GM06990 (cell line): ENCODE measurements at regions not wholly inside any gene's neighbourhood (a gene's known extent, or its start where the extent isn't known, plus 50 kb on each side); places are given as distances from the start of the nearest gene placed in this dataset.

ENCODE experiments used
- DNase-seq: peaks from one replicate; pipeline ENCODE4 v3.0.0-alpha.2; 2011; ENCODE audit not compliant: insufficient read length; ENCODE audit errors: extremely low read depth
- H3K27me3 ChIP-seq: replicated peaks from 2 replicates; pipeline ENCODE4 v1.6.0; 2011; ENCODE audit warnings: low read length; ENCODE audit not compliant: control insufficient read depth, insufficient read depth
- H3K36me3 ChIP-seq: 2 replicates; pipeline ENCODE4 v1.5.1; 2011; ENCODE audit warnings: low read length; ENCODE audit not compliant: control insufficient read depth, insufficient read depth
- H3K4me3 ChIP-seq: replicated peaks from 2 replicates; pipeline ENCODE4 v1.5.1; 2011; ENCODE audit warnings: low read depth, mild to moderate bottlenecking, control low read depth, low read length
- TF ChIP-seq, protein P1 (sequence below): IDR thresholded peaks from 2 replicates; pipeline ENCODE4 v1.5.1; 2011; ENCODE audit warnings: low read length, control low read depth, mild to moderate bottlenecking, inconsistent platforms; ENCODE audit not compliant: insufficient read depth, poor library complexity, severe bottlenecking

DNA sequence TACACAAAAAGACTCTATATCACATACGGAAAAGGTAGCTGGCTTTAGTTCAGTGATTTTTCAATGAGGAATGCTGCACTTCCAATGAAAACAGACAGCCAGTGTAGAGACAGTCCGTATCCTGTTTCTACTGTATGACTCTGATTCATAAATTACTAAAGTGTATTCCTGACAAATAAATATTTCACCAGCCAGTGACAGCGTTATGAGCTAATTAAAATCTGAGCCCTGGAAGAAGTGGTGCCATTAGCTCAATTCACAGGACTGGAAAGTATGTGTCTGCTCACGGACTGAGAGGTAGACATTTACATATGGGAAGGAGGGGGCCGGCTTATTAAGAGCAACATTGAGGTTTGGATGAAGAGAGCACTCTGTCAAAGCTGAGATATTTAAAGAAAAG lies 207.9 kb upstream of the RBFOX1 start:
- DNase-seq: no peak
- TF ChIP-seq, protein P1, sequence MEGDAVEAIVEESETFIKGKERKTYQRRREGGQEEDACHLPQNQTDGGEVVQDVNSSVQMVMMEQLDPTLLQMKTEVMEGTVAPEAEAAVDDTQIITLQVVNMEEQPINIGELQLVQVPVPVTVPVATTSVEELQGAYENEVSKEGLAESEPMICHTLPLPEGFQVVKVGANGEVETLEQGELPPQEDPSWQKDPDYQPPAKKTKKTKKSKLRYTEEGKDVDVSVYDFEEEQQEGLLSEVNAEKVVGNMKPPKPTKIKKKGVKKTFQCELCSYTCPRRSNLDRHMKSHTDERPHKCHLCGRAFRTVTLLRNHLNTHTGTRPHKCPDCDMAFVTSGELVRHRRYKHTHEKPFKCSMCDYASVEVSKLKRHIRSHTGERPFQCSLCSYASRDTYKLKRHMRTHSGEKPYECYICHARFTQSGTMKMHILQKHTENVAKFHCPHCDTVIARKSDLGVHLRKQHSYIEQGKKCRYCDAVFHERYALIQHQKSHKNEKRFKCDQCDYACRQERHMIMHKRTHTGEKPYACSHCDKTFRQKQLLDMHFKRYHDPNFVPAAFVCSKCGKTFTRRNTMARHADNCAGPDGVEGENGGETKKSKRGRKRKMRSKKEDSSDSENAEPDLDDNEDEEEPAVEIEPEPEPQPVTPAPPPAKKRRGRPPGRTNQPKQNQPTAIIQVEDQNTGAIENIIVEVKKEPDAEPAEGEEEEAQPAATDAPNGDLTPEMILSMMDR: no peak
- H3K36me3 ChIP-seq: no peaks in the 10 kb centered on the region

DNA sequence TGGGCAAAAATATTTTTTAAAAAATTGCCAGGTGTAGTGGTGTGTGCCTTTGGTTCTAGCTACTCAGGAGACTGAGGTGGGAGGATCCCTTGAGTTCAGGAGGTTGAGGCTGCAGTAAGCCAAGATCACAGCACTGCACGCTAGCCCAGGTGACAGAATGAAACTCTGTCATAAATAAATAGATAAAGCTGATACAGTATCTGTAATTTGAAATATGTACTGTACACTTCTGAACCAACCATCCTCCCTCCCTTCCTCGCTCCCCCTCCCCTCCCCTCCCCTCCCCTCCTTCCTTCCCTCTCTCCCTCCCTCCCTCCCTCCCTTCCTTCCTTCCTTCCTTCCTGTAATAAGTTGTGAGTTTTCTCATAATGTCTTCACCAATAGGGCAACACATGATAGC lies 208.4 kb upstream of the RBFOX1 start:
- Histone ChIP-seq H3K27me3 (no peaks in the 10 kb centered on the region), H3K4me3 (no peak overlapping the region), H3K36me3 (no peaks in the 10 kb centered on the region)
- DNase-seq: no peak
- TF ChIP-seq, protein P1: no peak

More for the DNA sequence above, 207.9 kb upstream of the RBFOX1 start:
- Histone ChIP-seq H3K27me3 (no peaks in the 10 kb centered on the region), H3K4me3 (no peak overlapping the region)

DNA sequence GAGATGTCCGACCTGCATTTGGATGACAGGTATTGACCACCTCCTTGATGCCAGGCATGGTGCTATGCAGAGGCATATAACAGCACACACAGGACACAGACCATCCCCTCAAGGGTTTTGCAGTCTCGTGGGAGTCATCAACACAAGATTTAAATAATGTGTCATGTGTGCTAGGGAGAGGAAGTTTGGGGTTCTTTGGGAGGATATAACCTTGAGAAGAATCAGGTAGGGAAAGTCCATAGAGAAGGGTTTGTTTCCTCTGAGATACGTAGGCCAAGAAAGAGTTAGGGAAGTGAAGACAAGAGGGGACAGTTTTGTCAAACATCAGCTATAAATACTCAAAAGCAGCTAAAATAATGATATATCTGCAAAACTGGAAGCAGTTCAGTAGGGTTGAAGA lies 215.9 kb upstream of the RBFOX1 start:
- DNase-seq: no peak
- Histone ChIP-seq H3K36me3 (no peaks in the 10 kb centered on the region), H3K27me3 (no peaks in the 10 kb centered on the region), H3K4me3 (no peak overlapping the region)
- TF ChIP-seq, protein P1: no peak

DNA sequence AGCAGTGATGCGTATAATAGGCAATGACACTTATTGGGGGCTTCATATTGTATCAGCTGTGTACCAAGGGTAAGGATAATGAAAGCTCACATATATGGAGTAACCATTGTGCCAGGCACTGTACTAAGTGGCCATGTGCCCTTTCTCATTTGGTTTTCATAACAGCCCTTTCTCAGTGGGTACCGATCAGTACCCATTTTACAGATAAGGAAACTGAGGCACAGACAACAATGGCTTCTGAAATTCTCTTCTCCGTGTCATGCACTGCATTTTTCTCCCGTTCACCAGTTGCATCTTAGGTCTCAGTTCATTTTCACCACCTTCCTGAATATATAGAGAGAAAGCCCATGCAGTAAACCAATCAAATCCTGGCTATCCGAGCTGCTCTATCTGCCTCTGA lies 216.7 kb upstream of the RBFOX1 start:
- no peak overlapping the region for H3K4me3 ChIP-seq
- no peak for DNase-seq
- H3K27me3 ChIP-seq: no peaks in the 10 kb centered on the region
- H3K36me3 ChIP-seq: no peaks in the 10 kb centered on the region
- TF ChIP-seq, protein P1: no peak

DNA sequence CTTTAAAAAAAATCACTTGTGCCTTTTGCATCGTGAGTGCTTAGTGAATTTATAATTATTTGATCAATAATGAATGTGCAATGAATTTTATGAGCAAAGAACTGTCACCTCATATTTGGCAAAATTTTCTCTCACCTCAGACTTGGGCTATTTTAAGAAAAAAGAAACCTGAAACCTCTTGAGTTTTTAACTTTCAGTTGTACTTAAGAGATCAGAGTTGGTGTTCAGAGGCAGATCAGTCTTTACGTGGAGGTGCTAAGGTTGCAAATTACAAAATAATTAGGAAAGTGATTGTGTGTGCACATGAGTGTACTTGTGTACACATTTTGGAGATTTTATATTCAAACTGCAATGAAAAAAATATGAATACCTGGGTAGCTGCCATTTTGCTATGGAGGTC lies 218.7 kb upstream of the RBFOX1 start:
- Histone ChIP-seq H3K27me3 (no peaks in the 10 kb centered on the region), H3K4me3 (no peak overlapping the region), H3K36me3 (no peaks in the 10 kb centered on the region)
- TF ChIP-seq, protein P1: no peak
- no peak for DNase-seq

DNA sequence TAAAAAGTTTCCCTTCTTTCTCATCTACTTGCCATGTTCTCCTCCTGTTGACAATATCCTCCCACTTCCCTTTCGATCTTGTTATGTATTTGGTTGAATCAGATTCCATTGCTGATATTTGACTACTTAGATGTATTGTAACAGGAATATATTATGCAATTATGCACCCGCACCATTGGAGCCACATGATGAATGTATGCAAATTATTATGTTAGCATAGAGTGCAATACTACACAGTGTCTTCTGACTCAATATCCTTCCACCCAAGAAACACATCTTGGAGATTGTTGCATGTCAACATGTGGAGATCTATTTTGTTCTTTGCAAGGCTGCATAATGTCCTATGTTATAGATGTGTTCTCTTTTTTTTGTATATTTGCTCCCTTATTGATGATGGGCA lies 219.2 kb upstream of the RBFOX1 start:
- no peak overlapping the region for H3K4me3 ChIP-seq
- H3K27me3 ChIP-seq: no peaks in the 10 kb centered on the region
- no peaks in the 10 kb centered on the region for H3K36me3 ChIP-seq
- TF ChIP-seq, protein P1: no peak
- no peak for DNase-seq
